VCaP (cell line): ENCODE measurements at regions not wholly inside any gene's neighbourhood (a gene's known extent, or its start where the extent isn't known, plus 50 kb on each side); places are given as distances from the start of the nearest gene placed in this dataset.

ENCODE experiments used
- H3K27ac ChIP-seq: fragments of 450-650 bp; 2 replicates; pipeline ENCODE4 v1.5.1; 2017
- CTCF ChIP-seq: fragments of 450-650 bp; conservative IDR thresholded peaks from 2 replicates; pipeline ENCODE4 v1.5.1; 2017; ENCODE audit warnings: mild to moderate bottlenecking, moderate library complexity

GRCh38 chr6:14739827-14740226, 506.0 kb upstream of the JARID2 start:
- TF ChIP-seq CTCF = no peak
- no peak overlapping the region for H3K27ac ChIP-seq

- H3K27ac ChIP-seq = no peak overlapping the region
- TF ChIP-seq CTCF = no peak
Observed at GRCh38 chr6:14742171-14742570, 503.7 kb upstream of the JARID2 start.

- H3K27ac ChIP-seq = no peak overlapping the region
- no peak for TF ChIP-seq CTCF
Observed at GRCh38 chr6:14742680-14743079, 503.2 kb upstream of the JARID2 start.

GRCh38 chr6:14743144-14743473, 502.8 kb upstream of the JARID2 start:
- TF ChIP-seq CTCF = no peak
- H3K27ac ChIP-seq = no peak overlapping the region

GRCh38 chr6:14743474-14744211, 502.2 kb upstream of the JARID2 start:
- no peak for TF ChIP-seq CTCF
- H3K27ac ChIP-seq = no peak overlapping the region

- TF ChIP-seq CTCF = no peak
- H3K27ac ChIP-seq = no peak overlapping the region
Observed at GRCh38 chr6:14744212-14744556, 501.7 kb upstream of the JARID2 start.

GRCh38 chr6:14746139-14746837, 499.6 kb upstream of the JARID2 start:
- H3K27ac ChIP-seq = no peak overlapping the region
- TF ChIP-seq CTCF = no peak
